ENCODE measurements at regions not wholly inside any gene's neighbourhood (a gene's known extent, or its start where the extent isn't known, plus 50 kb on each side); places are given as distances from the start of the nearest gene placed in this dataset.

DNA sequence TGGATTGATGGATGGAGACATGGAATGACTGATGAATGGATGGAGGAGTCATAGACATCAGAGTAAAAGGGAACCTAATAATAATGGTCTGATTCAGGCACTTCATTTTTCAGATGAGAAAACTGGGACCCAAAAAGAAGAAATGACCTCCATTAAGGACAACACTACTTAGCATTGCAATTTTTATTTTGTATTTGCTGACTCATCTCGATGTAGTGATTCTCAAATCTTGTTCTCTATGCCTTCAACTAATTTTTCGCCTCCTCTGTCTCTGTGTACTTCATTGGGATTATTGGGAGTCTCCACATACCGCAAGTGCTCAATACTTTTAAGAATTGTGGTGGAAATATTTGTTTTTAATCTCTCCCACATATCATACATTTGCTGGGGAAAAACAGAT, 446.2 kb upstream of the FSHR start:
- ChIA-PET CTCF (no interaction called here), POLR2A (no interaction called here)
- no TSS peak for BruUV-seq (replicated peaks)
- ATAC-seq: no peak
- no peak overlapping the region for H3K27ac ChIP-seq (ENCODE audit: low read length)
- no peak for TF ChIP-seq POLR2AphosphoS5 (IDR thresholded peaks at IDR 0.05; ENCODE audit: low read depth, low read length)
- TF ChIP-seq SIN3A (IDR thresholded peaks at IDR 0.05; ENCODE audit: borderline replicate concordance, insufficient read depth, low read depth, low read length): no peak
- TF ChIP-seq TCF7L2 (IDR thresholded peaks at IDR 0.05; ENCODE audit: low read depth, low read length): no peak
- TF ChIP-seq REST (IDR thresholded peaks at IDR 0.05; ENCODE audit: insufficient read depth in 1 of 2, low read depth in 2 of 2, low read length in 1 of 2): no peak
- TF ChIP-seq, protein P1, sequence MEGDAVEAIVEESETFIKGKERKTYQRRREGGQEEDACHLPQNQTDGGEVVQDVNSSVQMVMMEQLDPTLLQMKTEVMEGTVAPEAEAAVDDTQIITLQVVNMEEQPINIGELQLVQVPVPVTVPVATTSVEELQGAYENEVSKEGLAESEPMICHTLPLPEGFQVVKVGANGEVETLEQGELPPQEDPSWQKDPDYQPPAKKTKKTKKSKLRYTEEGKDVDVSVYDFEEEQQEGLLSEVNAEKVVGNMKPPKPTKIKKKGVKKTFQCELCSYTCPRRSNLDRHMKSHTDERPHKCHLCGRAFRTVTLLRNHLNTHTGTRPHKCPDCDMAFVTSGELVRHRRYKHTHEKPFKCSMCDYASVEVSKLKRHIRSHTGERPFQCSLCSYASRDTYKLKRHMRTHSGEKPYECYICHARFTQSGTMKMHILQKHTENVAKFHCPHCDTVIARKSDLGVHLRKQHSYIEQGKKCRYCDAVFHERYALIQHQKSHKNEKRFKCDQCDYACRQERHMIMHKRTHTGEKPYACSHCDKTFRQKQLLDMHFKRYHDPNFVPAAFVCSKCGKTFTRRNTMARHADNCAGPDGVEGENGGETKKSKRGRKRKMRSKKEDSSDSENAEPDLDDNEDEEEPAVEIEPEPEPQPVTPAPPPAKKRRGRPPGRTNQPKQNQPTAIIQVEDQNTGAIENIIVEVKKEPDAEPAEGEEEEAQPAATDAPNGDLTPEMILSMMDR (IDR thresholded peaks at IDR 0.05): no peak
- H3K36me3 ChIP-seq (ENCODE audit: control insufficient read depth, insufficient read depth, low read length): no peaks in the 10 kb centered on the region
- no peak for DNase-seq (ENCODE audit: low read depth, low spot score)
- H3K4me3 ChIP-seq (ENCODE audit: low read depth in 2 of 2, low read length in 2 of 2): no peak overlapping the region
- no peaks in the 10 kb centered on the region for H3K4me1 ChIP-seq (ENCODE audit: control insufficient read depth, insufficient read depth, low read length)
- no peaks in the 10 kb centered on the region for H3K9me3 ChIP-seq (ENCODE audit: control insufficient read depth, insufficient read depth, low read depth, low read length)
- no peaks in the 10 kb centered on the region for H3K27me3 ChIP-seq (ENCODE audit: control insufficient read depth, insufficient read depth, low read length)
- intact Hi-C loops (cut with micrococcal nuclease; ENCODE audit: unreplicated experiment): no loop called here
- in situ Hi-C loops (cut with HindIII; ENCODE audit: low pct_unique_long_range_greater_than_20kb, low sequenced_read_pairs): no loop called here

- intact Hi-C loops (cut with micrococcal nuclease; ENCODE audit: unreplicated experiment): no loop called here
- CTCF ChIA-PET: no interaction called here
These were observed 443.9 kb upstream of the FSHR start for GRCh38 chr2:49598231-49598630.

More at GRCh38 chr2:49598231-49598630, 443.9 kb upstream of the FSHR start:
- Histone ChIP-seq H3K4me3 (ENCODE audit: low read depth in 2 of 2, low read length in 2 of 2) (no peak overlapping the region), H3K27ac (ENCODE audit: low read length) (no peak overlapping the region), H3K9me3 (ENCODE audit: control insufficient read depth, insufficient read depth, low read depth, low read length) (no peaks in the 10 kb centered on the region), H3K4me1 (ENCODE audit: control insufficient read depth, insufficient read depth, low read length) (no peaks in the 10 kb centered on the region), H3K27me3 (ENCODE audit: control insufficient read depth, insufficient read depth, low read length) (no peaks in the 10 kb centered on the region), H3K36me3 (ENCODE audit: control insufficient read depth, insufficient read depth, low read length) (no peaks in the 10 kb centered on the region)
- in situ Hi-C loops (cut with HindIII; ENCODE audit: low pct_unique_long_range_greater_than_20kb, low sequenced_read_pairs): no loop called here
- no TSS peak for BruUV-seq (replicated peaks)
- TF ChIP-seq SIN3A (IDR thresholded peaks at IDR 0.05; ENCODE audit: borderline replicate concordance, insufficient read depth, low read depth, low read length): no peak
- no peak for TF ChIP-seq REST (IDR thresholded peaks at IDR 0.05; ENCODE audit: insufficient read depth in 1 of 2, low read depth in 2 of 2, low read length in 1 of 2)
- TF ChIP-seq TCF7L2 (IDR thresholded peaks at IDR 0.05; ENCODE audit: low read depth, low read length): no peak
- TF ChIP-seq, protein P1 (IDR thresholded peaks at IDR 0.05): no peak
- TF ChIP-seq POLR2AphosphoS5 (IDR thresholded peaks at IDR 0.05; ENCODE audit: low read depth, low read length): no peak
- DNase-seq (ENCODE audit: low read depth, low spot score) (no peak), ATAC-seq (no peak)
- POLR2A ChIA-PET: interaction anchor here (0.7 kb wide), 1 partner anchor 8 kb away, joined by 6 read pairs; no protein-coding TSS in a partner anchor

Data from Panc1 (cell line).